Body of pancreas (tissue), 4 donors: ENCODE measurements at regions not wholly inside any gene's neighbourhood (a gene's known extent, or its start where the extent isn't known, plus 50 kb on each side); places are given as distances from the start of the nearest gene placed in this dataset.

Experiments
- ATAC-seq: fragments of 150-250 bp; one replicate; pipeline ENCODE4 v1.9.1; 2016
- DNase-seq, 4 donors: peaks; one replicate each; pipeline ENCODE4 v3.0.0-alpha.2; 2019
- H3K27ac ChIP-seq, 4 donors: fragments of 200-600 bp; sonication (generic); 1 replicate in 3 of 4; 2 replicates in 1 of 4; pipeline versions ENCODE4 v1.5.1 to v1.6.1; 2016 to 2019; ENCODE audit warnings: mild to moderate bottlenecking in 1 of 4, mixed read lengths in 1 of 4, moderate library complexity in 1 of 4
- H3K27me3 ChIP-seq, 2 donors: fragments of 200-600 bp; sonication (generic); one replicate each; pipeline ENCODE4 v1.6.0; 2016; ENCODE audit warnings: mild to moderate bottlenecking in 1 of 2
- H3K36me3 ChIP-seq, 2 donors: fragments of 200-600 bp; sonication (generic); replicated peaks in 1 of 2; 2 replicates each; pipeline ENCODE4 v1.5.1; 2016; ENCODE audit warnings: low read depth in 2 of 2; ENCODE audit not compliant: insufficient read depth in 1 of 2
- H3K4me1 ChIP-seq: fragments of 200-600 bp; sonication (generic); one replicate; pipeline ENCODE4 v1.6.0; 2016
- H3K4me3 ChIP-seq, 2 donors: fragments of 200-600 bp; sonication (generic); 1 replicate in 1 of 2; 2 replicates in 1 of 2; pipeline ENCODE4 v1.5.1; 2016 to 2019
- H3K9me3 ChIP-seq, 3 donors: fragments of 200-600 bp; sonication (generic); 1 replicate in 2 of 3; 2 replicates in 1 of 3; pipeline ENCODE4 v1.5.1; 2016
- POLR2A ChIP-seq, 3 donors: fragments of 450-650 bp; IDR thresholded peaks; one replicate each; pipeline ENCODE4 v1.6.1; 2016; ENCODE audit warnings: antibody characterized with exemption in 3 of 3, mild to moderate bottlenecking in 2 of 3
- WGBS, 2 donors: methylation state at CpG; one replicate each; pipeline ENCODE4 v1.1.5; 2017; 5-methylcytosine and 5-hydroxymethylcytosine counted together
- intact Hi-C: fragments of 100-400 bp; cut with DNase I; formaldehyde crosslinking; loops from one replicate; pipeline ENCODE4 v1.15.1; 2023
- TF ChIP-seq, protein P1 (sequence below), 7 experiments: fragments of 450-650 bp in 4 of 7; fragments of 200-600 bp in 3 of 7; sonication (generic) in 3 of 7; IDR thresholded peaks; one replicate each; pipeline ENCODE4 v1.5.1; 2016 to 2019; ENCODE audit warnings: antibody characterized with exemption in 7 of 7

DNA sequence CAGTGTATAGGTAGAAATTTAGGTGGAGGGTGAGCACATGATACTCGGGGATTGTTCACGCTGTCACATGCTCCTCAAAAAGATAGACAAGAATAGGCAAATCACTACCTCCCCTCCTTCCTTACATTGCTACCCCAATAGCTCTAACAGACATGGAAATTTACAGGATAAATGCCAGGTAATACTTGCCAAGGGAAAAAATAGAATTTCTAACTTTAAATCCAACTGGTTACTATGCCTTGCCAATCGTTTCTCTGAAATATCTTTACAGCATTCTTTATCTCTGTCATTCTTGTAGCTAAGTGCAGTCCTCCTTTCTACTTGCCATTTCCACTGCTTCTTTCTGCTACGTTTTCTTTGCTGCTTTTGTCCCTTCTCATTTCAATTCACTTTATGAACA is 339.8 kb upstream of the ZEB2 start:
- Histone ChIP-seq H3K27me3 (no peaks in the 10 kb centered on the region), H3K27ac (no peak overlapping the region), H3K4me1 (no peaks in the 10 kb centered on the region), H3K4me3 (no peak overlapping the region), H3K36me3 (no peaks in the 10 kb centered on the region), H3K9me3 (peaks cover 0 to 6% (median 0%) of the 10 kb centered on the region in 3 donors)
- WGBS, 2 donors = 65 to 72% methylated on average over 4 of the region's 4 CpGs
- no peak for DNase-seq
- intact Hi-C loops = no loop called here
- ATAC-seq = no peak
- TF ChIP-seq POLR2A (IDR thresholded peaks at IDR 0.05) = no peak
- TF ChIP-seq, protein P1, sequence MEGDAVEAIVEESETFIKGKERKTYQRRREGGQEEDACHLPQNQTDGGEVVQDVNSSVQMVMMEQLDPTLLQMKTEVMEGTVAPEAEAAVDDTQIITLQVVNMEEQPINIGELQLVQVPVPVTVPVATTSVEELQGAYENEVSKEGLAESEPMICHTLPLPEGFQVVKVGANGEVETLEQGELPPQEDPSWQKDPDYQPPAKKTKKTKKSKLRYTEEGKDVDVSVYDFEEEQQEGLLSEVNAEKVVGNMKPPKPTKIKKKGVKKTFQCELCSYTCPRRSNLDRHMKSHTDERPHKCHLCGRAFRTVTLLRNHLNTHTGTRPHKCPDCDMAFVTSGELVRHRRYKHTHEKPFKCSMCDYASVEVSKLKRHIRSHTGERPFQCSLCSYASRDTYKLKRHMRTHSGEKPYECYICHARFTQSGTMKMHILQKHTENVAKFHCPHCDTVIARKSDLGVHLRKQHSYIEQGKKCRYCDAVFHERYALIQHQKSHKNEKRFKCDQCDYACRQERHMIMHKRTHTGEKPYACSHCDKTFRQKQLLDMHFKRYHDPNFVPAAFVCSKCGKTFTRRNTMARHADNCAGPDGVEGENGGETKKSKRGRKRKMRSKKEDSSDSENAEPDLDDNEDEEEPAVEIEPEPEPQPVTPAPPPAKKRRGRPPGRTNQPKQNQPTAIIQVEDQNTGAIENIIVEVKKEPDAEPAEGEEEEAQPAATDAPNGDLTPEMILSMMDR (IDR thresholded peaks at IDR 0.05) = no peak

DNA sequence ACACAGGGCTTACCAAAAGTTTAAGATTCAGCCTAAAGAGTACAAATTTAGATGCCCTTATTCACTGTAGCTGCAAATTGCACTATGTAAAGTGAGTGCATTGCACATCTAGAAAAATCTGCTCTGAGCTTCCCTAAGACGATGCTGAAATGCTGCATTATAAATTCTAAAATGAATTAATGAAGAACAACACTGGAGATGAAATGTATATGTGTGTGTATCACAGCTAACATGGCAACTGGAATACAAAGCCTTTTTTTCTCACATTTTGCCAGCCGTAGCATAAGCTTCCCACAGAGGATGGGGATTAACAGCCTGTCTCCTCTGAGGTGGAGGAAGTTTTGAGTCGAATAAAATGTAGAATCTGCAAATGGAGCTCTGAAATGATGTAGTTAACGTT is 338.3 kb upstream of the ZEB2 start:
- H3K4me3 ChIP-seq = no peak overlapping the region
- TF ChIP-seq POLR2A (IDR thresholded peaks at IDR 0.05) = no peak
- TF ChIP-seq, protein P1 (IDR thresholded peaks at IDR 0.05) = no peak
- H3K9me3 ChIP-seq = peaks cover 0 to 8% (median 0%) of the 10 kb centered on the region in 3 donors
- WGBS, 2 donors = 71 to 76% methylated on average over 4 of the region's 4 CpGs
- no peaks in the 10 kb centered on the region for H3K27me3 ChIP-seq
- H3K27ac ChIP-seq = no peak overlapping the region
- DNase-seq (no peak), ATAC-seq (no peak)
- intact Hi-C loops = no loop called here
- no peaks in the 10 kb centered on the region for H3K36me3 ChIP-seq
- H3K4me1 ChIP-seq = no peaks in the 10 kb centered on the region

DNA sequence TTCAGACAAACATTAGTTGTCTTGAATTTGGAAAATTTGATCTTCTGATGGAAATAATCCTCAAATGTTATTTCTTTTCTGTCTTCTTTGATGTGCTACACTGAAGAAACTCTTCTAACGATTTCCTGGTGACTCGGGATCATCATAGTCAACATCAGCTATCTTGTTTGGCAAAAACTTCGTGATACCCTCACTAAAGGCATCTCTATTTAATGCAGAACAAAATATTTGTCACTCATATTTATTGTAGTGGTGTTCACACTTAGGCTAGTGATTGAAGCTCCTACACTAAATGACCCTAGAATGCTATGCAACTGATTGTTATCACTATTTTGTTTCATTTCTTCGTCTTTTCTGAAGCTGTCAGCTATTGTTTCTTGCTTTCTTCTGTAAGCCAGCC is 334.7 kb upstream of the ZEB2 start:
- no peak overlapping the region for H3K27ac ChIP-seq

DNA sequence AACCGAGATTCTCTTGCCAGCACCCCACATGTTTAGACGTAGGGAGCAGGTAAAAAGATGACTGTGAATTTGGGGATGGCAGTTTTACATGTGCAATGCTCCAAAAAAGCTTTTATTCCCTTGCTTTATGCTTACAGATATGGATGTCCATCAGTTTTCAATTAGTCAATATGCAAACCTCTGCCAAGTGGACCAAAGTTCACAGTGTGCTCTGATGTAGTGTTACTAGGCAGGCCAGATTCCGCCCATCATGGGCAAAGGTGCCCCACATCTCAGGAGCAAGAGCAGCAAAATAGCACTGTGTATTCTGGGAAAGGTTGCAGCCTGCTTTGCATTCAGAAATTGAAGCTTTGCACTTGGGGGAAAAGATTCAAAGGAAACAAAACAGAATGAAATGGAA is 329.7 kb upstream of the ZEB2 start:
- no peaks in the 10 kb centered on the region for H3K27me3 ChIP-seq
- intact Hi-C loops = no loop called here
- WGBS, 2 donors = 52% methylated on average over 3 of the region's 3 CpGs

More for the DNA sequence above, 334.7 kb upstream of the ZEB2 start:
- Histone ChIP-seq H3K4me3 (no peak overlapping the region), H3K4me1 (peaks cover 4% of the 10 kb centered on the region), H3K9me3 (peaks cover 0 to 8% (median 0%) of the 10 kb centered on the region in 3 donors), H3K36me3 (no peaks in the 10 kb centered on the region), H3K27me3 (no peaks in the 10 kb centered on the region)
- no peak for ATAC-seq
- TF ChIP-seq, protein P1 (IDR thresholded peaks at IDR 0.05) = no peak
- no peak for TF ChIP-seq POLR2A (IDR thresholded peaks at IDR 0.05)
- intact Hi-C loops = no loop called here
- WGBS, 2 donors = 84 to 85% methylated on average over 4 of the region's 4 CpGs
- DNase-seq = no peak

DNA sequence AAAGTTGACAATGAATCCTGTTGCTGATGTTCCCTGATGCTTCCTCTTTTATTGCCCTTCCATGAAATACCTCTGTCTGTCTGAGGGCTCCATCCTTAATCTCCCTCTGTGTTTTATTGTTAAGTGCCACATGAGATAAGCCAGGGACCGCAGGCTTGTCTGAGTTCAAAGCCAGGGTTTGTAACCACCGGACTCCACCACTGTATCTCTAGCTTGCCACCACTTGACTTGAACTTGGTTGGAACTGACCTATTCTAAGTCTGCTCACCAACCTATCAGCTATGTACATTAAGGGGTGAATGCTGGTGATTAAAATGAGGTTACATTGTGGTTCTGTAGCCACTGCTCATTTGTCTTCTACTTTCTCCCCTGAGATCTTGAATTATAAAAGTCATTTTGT is 328.5 kb upstream of the ZEB2 start:
- no peaks in the 10 kb centered on the region for H3K36me3 ChIP-seq
- DNase-seq (no peak), ATAC-seq (no peak)
- no peaks in the 10 kb centered on the region for H3K9me3 ChIP-seq
- TF ChIP-seq POLR2A (IDR thresholded peaks at IDR 0.05) = no peak
- TF ChIP-seq, protein P1 (IDR thresholded peaks at IDR 0.05) = no peak
- intact Hi-C loops = no loop called here
- H3K4me1 ChIP-seq = peaks cover 7% of the 10 kb centered on the region
- 87 to 89% methylated on average over 2 of the region's 2 CpGs for WGBS, 2 donors
- no peaks in the 10 kb centered on the region for H3K27me3 ChIP-seq
- no peak overlapping the region for H3K4me3 ChIP-seq
- no peak overlapping the region for H3K27ac ChIP-seq

More for the DNA sequence above, 329.7 kb upstream of the ZEB2 start:
- peaks cover 0 to 2% (median 0%) of the 10 kb centered on the region in 3 donors for H3K9me3 ChIP-seq
- H3K36me3 ChIP-seq = no peaks in the 10 kb centered on the region
- TF ChIP-seq POLR2A (IDR thresholded peaks at IDR 0.05) = no peak
- TF ChIP-seq, protein P1 (IDR thresholded peaks at IDR 0.05) = no peak
- H3K4me3 ChIP-seq = no peak overlapping the region
- H3K27ac ChIP-seq = no peak overlapping the region
- H3K4me1 ChIP-seq = peaks cover 7% of the 10 kb centered on the region
- peak; percentile 56 for ATAC-seq
- peak; percentile 5 to 51 (median 21) for DNase-seq
